GM18511 (cell line): ENCODE measurements at regions not wholly inside any gene's neighbourhood (a gene's known extent, or its start where the extent isn't known, plus 50 kb on each side); places are given as distances from the start of the nearest gene placed in this dataset.

Experiments used
- ATAC-seq: cut with Tn5 transposase; IDR thresholded peaks from one replicate; pipeline ENCODE4 v1.9.1; 2021; ENCODE audit warnings: mild to moderate bottlenecking, moderate library complexity; ENCODE audit not compliant: unreplicated experiment

- ATAC-seq, result peak; percentile 89
Measured at GRCh38 chr10:125344573-125345171, 184.3 kb upstream of the CTBP2 start.

DNA sequence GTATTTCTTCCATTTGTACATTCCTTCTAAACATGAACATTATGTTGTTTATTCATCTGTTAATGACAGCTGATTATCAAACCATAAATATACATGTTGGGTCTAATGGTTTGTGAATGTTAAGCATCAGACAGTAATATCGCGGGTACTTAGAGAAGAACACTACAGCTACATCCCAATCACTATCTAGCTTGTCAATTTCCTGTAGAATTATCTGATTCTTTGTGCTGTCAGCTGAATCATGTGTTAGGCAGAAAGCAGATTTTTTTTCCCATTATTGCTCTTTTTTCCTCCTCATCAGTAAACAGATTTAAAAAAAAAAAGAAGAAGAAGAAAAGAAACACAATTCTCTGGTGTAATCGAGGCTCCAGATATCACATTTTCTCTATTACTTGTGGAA lies 183.6 kb upstream of the CTBP2 start:
- ATAC-seq, result no peak

GRCh38 chr10:125343118-125343925 lies 183.0 kb upstream of the CTBP2 start:
- no peak for ATAC-seq

GRCh38 chr10:125341611-125342010 lies 181.2 kb upstream of the CTBP2 start:
- no peak for ATAC-seq

GRCh38 chr10:125340903-125341302 lies 180.5 kb upstream of the CTBP2 start:
- no peak for ATAC-seq

GRCh38 chr10:125337510-125337909 lies 177.1 kb upstream of the CTBP2 start:
- no peak for ATAC-seq

DNA sequence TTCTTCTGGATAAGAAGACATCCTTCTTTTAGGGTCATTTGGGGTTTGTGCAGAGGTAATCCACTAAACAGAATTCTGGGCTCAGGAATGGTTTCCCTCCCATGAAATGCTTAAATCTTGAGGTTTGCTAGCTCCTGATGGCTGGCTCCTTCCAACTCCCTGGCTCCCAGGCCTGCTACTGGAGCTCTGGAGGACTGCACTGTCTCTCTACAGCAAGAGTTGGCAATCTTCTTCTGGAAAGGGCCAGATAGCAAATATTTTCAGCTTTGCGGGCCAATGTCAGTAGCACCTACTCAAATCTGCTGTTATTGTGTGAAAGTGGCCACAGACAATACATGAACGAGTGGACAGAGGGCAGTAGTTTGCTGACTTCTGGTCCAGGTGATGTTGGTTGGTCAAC lies 174.2 kb upstream of the CTBP2 start:
- no peak for ATAC-seq

DNA sequence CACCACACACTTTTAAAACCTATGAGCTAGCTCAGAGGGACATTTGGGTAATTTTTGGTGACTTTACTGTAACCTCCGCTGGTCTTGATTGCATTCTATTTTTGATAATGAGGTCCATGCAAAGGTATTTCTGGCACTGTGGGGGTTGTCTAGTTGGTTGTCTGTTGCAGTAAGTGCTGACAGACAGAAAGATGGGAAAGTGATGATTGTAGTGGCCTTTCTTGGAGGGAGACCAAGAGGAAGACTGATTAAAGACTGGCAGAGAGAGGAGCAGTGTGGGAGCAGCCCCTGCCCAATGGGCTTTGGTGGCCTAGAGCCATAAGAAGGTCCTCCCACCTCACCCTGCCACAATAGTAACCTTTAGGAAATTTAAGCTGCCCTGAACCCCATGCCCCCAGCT lies 173.4 kb upstream of the CTBP2 start:
- no peak for ATAC-seq

DNA sequence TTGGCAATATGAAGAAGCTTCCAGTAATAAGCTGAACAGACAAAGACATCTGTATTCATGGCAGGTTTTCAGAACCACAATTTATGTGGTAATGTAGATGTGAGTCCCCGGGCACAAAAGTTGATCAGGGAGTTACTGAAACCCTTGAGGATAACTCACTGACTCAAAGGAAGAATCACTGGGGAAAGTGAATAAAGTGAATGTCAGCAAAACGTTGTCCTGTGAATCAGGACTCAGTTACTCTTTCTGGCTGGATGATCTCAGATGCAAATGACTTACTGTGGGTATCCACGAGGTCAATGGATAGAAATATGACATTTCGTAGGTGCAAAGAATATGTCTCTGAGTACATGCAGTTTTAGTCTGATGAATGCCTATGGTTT lies 172.8 kb upstream of the CTBP2 start:
- ATAC-seq, result no peak

DNA sequence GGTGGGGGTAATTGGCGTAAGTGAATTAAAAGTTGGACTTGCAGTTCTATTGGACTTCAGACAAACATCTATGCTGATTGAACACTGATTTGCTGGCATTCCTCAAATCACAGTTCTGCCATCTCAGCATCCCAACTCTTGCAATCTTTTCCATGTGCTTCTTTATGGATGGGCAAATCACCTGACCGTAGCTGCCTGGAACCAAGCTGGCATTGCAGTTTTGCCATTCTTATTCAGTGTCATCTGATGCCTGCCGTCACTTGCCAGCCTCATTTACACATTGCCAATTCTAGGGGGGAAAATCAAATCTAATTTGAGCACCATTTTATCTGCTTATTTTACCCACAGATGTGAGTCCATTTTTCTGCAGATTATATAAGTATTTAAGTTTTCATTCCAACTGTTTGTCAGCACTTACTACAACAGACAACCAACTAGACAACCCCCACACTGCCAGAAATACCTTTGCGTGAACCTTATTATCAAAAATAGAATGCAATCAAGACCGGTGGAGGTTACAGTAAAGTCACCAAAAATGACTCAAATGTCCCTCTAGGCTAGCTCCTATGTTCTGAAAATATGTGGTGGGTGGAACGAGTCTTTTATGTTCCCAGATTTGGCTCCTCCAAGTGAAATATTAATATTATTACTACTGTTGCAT lies 172.3 kb upstream of the CTBP2 start:
- no peak for ATAC-seq

DNA sequence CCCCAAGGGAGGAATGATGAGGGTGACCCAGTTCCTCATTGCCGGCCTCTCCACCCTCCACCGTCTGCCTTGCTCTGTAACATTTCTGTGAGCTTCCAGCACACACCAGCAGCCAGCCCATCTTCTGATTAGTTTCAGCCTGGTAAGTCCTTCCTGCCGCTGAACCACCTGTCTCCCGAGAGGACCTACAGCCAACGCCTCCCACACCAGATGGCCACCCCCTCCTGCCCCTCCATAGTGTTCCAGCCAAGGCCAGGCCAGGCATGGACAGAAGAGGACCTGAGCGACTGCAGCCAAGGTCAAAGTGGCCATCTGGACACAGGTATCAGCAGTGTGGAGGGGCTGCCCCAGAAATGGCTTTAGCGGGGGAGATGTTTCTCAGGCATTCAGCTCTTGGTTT lies 170.7 kb upstream of the CTBP2 start:
- no peak for ATAC-seq

- ATAC-seq, result no peak
Measured at GRCh38 chr10:125329056-125329455, 168.7 kb upstream of the CTBP2 start.

GRCh38 chr10:125325326-125325725 lies 165.0 kb upstream of the CTBP2 start:
- no peak for ATAC-seq

- ATAC-seq, result no peak
Measured at GRCh38 chr10:125316436-125316835, 156.1 kb upstream of the CTBP2 start.

DNA sequence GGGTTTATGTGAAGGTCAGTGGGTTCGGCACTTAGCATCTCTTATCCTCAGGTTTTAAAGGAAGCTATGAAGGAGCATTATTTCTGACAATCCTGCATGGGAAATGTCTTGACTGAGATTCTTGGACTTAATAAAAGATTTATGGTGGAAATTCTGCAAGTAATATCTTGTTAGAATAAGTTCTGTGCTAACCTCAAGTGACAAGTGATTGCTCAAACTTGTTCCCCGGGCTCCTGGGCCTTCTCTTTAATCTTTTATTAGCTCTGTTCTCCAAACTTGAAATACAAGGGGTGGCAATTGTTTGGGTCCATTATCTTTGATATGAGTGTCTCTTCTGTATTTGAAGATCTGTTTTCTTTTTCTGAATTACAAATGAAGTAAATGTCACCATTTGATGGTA lies 140.6 kb upstream of the CTBP2 start:
- ATAC-seq, result no peak

DNA sequence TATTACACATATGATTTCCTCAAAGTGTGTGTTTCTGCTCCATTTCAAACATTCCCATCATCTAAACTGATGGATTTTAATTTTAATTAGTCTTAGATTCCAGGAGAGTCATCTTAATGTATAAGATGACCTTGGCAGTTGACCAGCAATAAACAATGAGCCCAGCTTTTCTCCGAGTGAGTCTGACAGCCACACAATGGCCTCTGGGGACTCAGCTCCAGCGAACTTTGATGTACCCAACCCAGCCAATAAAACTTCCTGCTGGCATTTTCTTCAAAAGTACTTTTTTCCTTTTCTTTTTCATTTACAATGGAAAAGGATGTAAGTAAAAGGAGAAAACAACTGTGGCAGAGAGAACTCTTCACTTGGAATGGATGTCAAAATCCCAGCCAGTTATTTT lies 139.1 kb upstream of the CTBP2 start:
- ATAC-seq, result no peak

- ATAC-seq, result no peak
Measured at GRCh38 chr10:125296598-125296997, 136.2 kb upstream of the CTBP2 start.

- no peak for ATAC-seq
Measured at GRCh38 chr10:125294109-125294508, 133.7 kb upstream of the CTBP2 start.

DNA sequence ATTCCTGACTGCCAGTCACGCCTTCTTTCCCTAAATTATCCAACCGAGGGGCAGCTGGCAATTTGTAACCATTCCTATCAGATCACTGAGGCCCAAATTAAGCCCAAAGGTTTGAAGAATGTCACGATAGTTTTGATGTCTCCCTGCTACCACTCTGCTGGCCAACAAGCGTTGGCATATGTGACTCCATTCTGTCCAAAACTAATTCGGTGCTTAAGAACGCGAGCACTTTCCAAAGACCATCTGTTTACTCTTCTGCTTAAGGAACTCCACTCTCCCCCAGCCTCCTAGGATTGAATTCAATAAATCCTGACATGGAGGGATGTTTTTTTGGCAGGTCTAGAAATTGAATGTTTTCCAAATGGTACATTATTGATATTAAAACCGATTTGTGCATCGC lies 131.5 kb upstream of the CTBP2 start:
- no peak for ATAC-seq

DNA sequence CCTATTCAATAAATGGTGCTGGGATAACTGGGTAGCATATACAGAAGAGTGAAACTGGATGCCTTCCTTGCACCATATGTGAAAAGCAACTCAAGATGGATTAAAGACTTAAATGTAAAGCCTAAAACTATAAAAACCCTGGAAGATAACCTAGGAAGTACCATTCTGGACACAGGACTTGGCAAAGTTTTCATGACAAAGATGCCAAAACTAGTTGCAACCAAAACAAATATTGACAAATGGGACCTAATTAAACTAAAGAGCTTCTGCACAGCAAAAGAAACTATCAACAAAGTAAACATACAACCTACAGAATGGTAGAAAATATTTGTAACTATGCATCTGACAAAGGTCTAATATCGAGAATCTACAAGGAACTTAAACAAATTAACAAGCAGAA lies 129.1 kb upstream of the CTBP2 start:
- ATAC-seq, result no peak

GRCh38 chr10:125284875-125285597 lies 124.7 kb upstream of the CTBP2 start:
- no peak for ATAC-seq
